OCI-LY1 (cell line): ENCODE measurements at regions not wholly inside any gene's neighbourhood (a gene's known extent, or its start where the extent isn't known, plus 50 kb on each side); places are given as distances from the start of the nearest gene placed in this dataset.

Experiments
- H2AFZ ChIP-seq: fragments of 200-600 bp; sonication (generic), shearing (Covaris generic); 2 replicates; pipeline ENCODE4 v1.6.0; 2014; ENCODE audit warnings: antibody characterized with exemption, mild to moderate bottlenecking, low read length
- H3F3A ChIP-seq: fragments of 200-600 bp; sonication (generic), shearing (Covaris generic); 2 replicates; pipeline ENCODE4 v1.6.0; 2014; ENCODE audit warnings: mild to moderate bottlenecking, antibody characterized with exemption, low read length, moderate library complexity; ENCODE audit not compliant: insufficient read depth
- H3K27ac ChIP-seq: fragments of 200-600 bp; sonication (generic); 2 replicates; pipeline ENCODE4 v1.5.1; 2014; ENCODE audit warnings: low read length, mixed run types, mild to moderate bottlenecking, low read depth; ENCODE audit not compliant: poor library complexity, severe bottlenecking
- H3K27me3 ChIP-seq: fragments of 200-600 bp; sonication (generic); 2 replicates; pipeline ENCODE4 v1.6.0; 2014; ENCODE audit warnings: antibody characterized with exemption, mild to moderate bottlenecking, low read length, moderate library complexity; ENCODE audit not compliant: insufficient read depth
- H3K36me3 ChIP-seq: fragments of 200-600 bp; sonication (generic); 2 replicates; pipeline ENCODE4 v1.6.1; 2014; ENCODE audit warnings: mild to moderate bottlenecking, antibody characterized with exemption, low read length, moderate library complexity, mixed read lengths; ENCODE audit not compliant: insufficient read depth
- H3K4me1 ChIP-seq: fragments of 200-600 bp; sonication (generic); 2 replicates; pipeline ENCODE4 v1.5.1; 2014; ENCODE audit warnings: mild to moderate bottlenecking, low read length, moderate library complexity; ENCODE audit not compliant: insufficient read depth, severe bottlenecking
- H3K4me2 ChIP-seq: fragments of 200-600 bp; sonication (generic), shearing (Covaris generic); 2 replicates; pipeline ENCODE4 v1.6.1; 2014; ENCODE audit warnings: low read length
- H3K4me3 ChIP-seq: fragments of 200-600 bp; sonication (generic); 2 replicates; pipeline ENCODE4 v1.5.1; 2014; ENCODE audit warnings: low read length, low read depth, mild to moderate bottlenecking, mixed read lengths; ENCODE audit not compliant: poor library complexity, severe bottlenecking
- H3K79me2 ChIP-seq: fragments of 200-600 bp; shearing (Covaris generic); 2 replicates; pipeline ENCODE4 v1.6.1; 2016; ENCODE audit warnings: mixed run types, low read length, mixed read lengths; ENCODE audit not compliant: insufficient read depth
- H3K9ac ChIP-seq: fragments of 200-600 bp; sonication (generic), shearing (Covaris generic); 2 replicates; pipeline ENCODE4 v1.6.1; 2014; ENCODE audit warnings: mild to moderate bottlenecking, low read length, mixed read lengths
- H3K9me2 ChIP-seq: fragments of 200-600 bp; sonication (generic), shearing (Covaris generic); 2 replicates; pipeline ENCODE4 v1.6.1; 2014; ENCODE audit warnings: low read depth, mild to moderate bottlenecking, low read length, mixed read lengths
- H3K9me3 ChIP-seq: fragments of 200-600 bp; shearing (Covaris generic); 2 replicates; pipeline ENCODE4 v1.6.1; 2014; ENCODE audit warnings: low read length, mixed read lengths
- H4K20me1 ChIP-seq: fragments of 200-600 bp; sonication (generic), shearing (Covaris generic); 2 replicates; pipeline ENCODE4 v1.6.0; 2016; ENCODE audit warnings: mild to moderate bottlenecking, low read length; ENCODE audit not compliant: insufficient read depth
- CTCF ChIP-seq: fragments of 200-600 bp; sonication (generic), shearing (Covaris generic); IDR thresholded peaks from 2 replicates; pipeline ENCODE4 v1.5.1; 2017; ENCODE audit warnings: mild to moderate bottlenecking, antibody characterized with exemption, low read length, moderate library complexity, mixed read lengths
- EZH2 ChIP-seq: fragments of 200-600 bp; sonication (generic), shearing (Covaris generic); IDR thresholded peaks from 2 replicates; pipeline ENCODE4 v1.8.0; 2017; ENCODE audit warnings: borderline replicate concordance, mixed run types, mild to moderate bottlenecking, antibody characterized with exemption, low read length, moderate library complexity, mixed read lengths

DNA sequence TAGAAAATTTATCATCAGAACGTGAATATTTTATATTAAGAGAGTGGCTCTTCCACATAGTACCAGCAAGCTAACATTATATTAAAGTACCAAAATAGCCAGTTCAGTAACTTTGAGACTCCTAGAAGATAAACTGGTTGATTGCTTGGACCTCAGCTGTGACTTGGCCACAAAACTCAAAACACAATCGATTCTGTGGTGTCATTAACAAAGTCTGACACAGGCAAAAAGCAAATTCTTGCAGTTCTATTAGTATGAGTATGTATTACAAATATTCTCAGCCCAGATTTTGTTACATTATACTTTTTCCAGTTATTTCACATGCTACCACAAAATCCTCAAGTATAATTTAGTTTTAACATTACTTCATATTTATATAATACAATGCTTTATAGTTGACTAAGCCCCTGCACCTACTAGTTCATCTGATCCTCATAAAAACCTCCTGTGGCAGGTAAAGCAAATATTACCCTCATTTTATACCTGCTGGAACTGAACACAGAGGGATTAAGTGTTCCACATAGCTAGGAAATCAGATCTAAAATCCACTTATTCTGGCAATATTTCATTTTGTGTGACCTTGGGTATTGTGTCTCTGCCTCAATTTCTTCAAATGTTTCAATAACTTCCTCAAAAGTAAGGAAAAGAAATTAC is 279.9 kb upstream of the MKLN1 start:
- Histone ChIP-seq H3K4me3 (no peak overlapping the region), H3K79me2 (peaks cover 81% of the 10 kb centered on the region), H3K9ac (no peak overlapping the region), H3K4me1 (no peaks in the 10 kb centered on the region), H4K20me1 (0 out of 2 replicates have a peak, but pooled peaks cover 2% of the 10 kb centered on the region), H3K27me3 (no peaks in the 10 kb centered on the region), H3K36me3 (peaks cover 87% of the 10 kb centered on the region), H3K9me3 (peaks cover 10% of the 10 kb centered on the region), H3F3A (0 out of 2 replicates have a peak, but pooled peaks cover 4% of the 10 kb centered on the region), H2AFZ (no peak overlapping the region), H3K27ac (no peak overlapping the region), H3K9me2 (no peaks in the 10 kb centered on the region), H3K4me2 (no peak overlapping the region)
- no peak for TF ChIP-seq CTCF
- no peak for TF ChIP-seq EZH2

DNA sequence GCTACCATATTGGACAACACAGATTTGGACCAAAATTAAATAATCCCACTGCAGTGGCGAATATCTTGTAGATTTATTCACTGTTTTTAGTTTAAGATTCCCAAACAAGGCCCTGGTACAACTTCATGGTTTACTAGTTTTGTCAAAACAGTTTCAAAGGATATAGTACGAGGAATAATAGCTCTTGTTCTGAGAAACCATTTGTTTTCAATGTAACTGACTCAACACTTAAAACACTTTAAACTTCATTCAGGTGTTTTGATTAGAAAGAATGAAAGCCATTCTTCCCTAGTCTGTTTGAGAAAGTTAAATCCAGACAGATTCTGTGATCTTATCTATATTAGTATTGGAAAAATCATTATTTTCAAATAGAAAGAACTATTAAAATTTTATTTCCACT is 276.4 kb upstream of the MKLN1 start:
- peaks cover 87% of the 10 kb centered on the region for H3K36me3 ChIP-seq
- no peaks in the 10 kb centered on the region for H3K27me3 ChIP-seq
- peaks cover 5% of the 10 kb centered on the region; the same call in 1 of the 2 replicates for H3K9me3 ChIP-seq
- no peak overlapping the region for H3K4me3 ChIP-seq
- no peaks in the 10 kb centered on the region for H3F3A ChIP-seq
- H3K4me2 ChIP-seq: no peak overlapping the region
- no peak overlapping the region for H3K27ac ChIP-seq
- peaks cover 85% of the 10 kb centered on the region for H3K79me2 ChIP-seq
- H4K20me1 ChIP-seq: 0 out of 2 replicates have a peak, but pooled peaks cover 2% of the 10 kb centered on the region
- no peak for TF ChIP-seq CTCF
- TF ChIP-seq EZH2: no peak
- no peaks in the 10 kb centered on the region for H3K9me2 ChIP-seq
- H2AFZ ChIP-seq: no peak overlapping the region
- H3K4me1 ChIP-seq: peaks cover 4% of the 10 kb centered on the region
- no peak overlapping the region for H3K9ac ChIP-seq

DNA sequence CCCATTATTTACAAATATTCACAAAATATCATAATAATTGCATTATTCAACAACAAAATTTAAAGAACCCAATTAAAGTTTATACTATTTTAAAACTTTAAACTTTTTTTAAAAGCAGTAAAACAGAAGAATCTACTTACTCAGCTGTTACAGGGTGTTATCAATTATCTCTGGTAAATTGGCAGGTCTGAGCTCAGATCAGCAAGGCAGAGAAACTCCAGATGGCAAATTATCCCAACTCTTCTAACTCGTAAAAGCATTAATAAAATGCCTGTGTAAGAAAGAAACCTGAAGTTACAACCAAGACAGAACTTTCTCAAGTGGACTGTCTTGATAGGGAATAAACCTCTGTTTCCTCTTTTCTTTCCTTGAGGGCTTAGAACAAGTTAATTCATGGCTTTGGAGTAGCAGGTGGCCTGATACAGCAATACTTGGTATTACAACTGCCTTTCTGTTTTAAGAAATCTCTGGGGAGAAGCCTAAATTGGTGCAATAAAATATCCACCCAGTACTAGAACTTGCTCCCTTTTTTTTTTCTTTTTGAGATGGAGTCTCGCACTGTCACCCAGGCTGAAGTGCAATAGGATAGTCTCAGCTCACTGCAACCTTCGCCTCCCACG is 275.3 kb upstream of the MKLN1 start:
- Histone ChIP-seq H3K9ac (no peak overlapping the region), H4K20me1 (0 out of 2 replicates have a peak, but pooled peaks cover 2% of the 10 kb centered on the region), H3K9me2 (no peaks in the 10 kb centered on the region), H3K9me3 (no peaks in the 10 kb centered on the region), H3K4me3 (no peak overlapping the region), H3K4me1 (peaks cover 14% of the 10 kb centered on the region), H3K27ac (no peak overlapping the region), H3K36me3 (peaks cover 78% of the 10 kb centered on the region), H3K4me2 (no peak overlapping the region), H3F3A (no peaks in the 10 kb centered on the region), H2AFZ (no peak overlapping the region), H3K79me2 (peaks cover 85% of the 10 kb centered on the region), H3K27me3 (no peaks in the 10 kb centered on the region)
- TF ChIP-seq EZH2: no peak
